Thymus (tissue), 11 donors: ENCODE measurements at regions not wholly inside any gene's neighbourhood (a gene's known extent, or its start where the extent isn't known, plus 50 kb on each side); places are given as distances from the start of the nearest gene placed in this dataset.

Experiments used
- DNase-seq, 9 donors: peaks; one replicate each; pipeline ENCODE4 v3.0.0-alpha.2; 2013; ENCODE audit warnings: low spot score in 9 of 9, low read depth in 6 of 9, missing footprints in 1 of 9
- H3K27ac ChIP-seq, 2 donors: one replicate each; pipeline ENCODE4 v1.5.1; 2013; ENCODE audit warnings: control low read depth in 1 of 2, low read depth in 1 of 2, low read length in 1 of 2, mild to moderate bottlenecking in 1 of 2, moderate library complexity in 1 of 2
- H3K27me3 ChIP-seq, 2 donors: one replicate each; pipeline ENCODE4 v1.5.1; 2013; ENCODE audit warnings: low read length in 1 of 2; ENCODE audit not compliant: control insufficient read depth in 2 of 2, insufficient read depth in 1 of 2
- H3K36me3 ChIP-seq, 2 donors: one replicate each; pipeline ENCODE4 v1.5.1; 2013; ENCODE audit warnings: low read length in 1 of 2, mild to moderate bottlenecking in 1 of 2, moderate library complexity in 1 of 2; ENCODE audit not compliant: control insufficient read depth in 2 of 2, insufficient read depth in 2 of 2
- H3K4me1 ChIP-seq, 2 donors: one replicate each; pipeline ENCODE4 v1.5.1; 2013; ENCODE audit warnings: low read length in 2 of 2; ENCODE audit not compliant: control insufficient read depth in 2 of 2, insufficient read depth in 2 of 2
- H3K4me3 ChIP-seq, 2 donors: one replicate each; pipeline ENCODE4 v1.5.1; 2013; ENCODE audit warnings: low read length in 2 of 2, control low read depth in 1 of 2, mild to moderate bottlenecking in 1 of 2
- H3K9me3 ChIP-seq, 2 donors: one replicate each; pipeline ENCODE4 v1.5.1; 2013; ENCODE audit warnings: low read length in 1 of 2, mild to moderate bottlenecking in 1 of 2; ENCODE audit not compliant: control insufficient read depth in 2 of 2, insufficient read depth in 1 of 2
- WGBS: extraction: QIAGEN DNeasy Blood & Tissue Kit; methylation state at CpG from one replicate; pipeline ENCODE4 v1.1.7; 2013; 5-methylcytosine and 5-hydroxymethylcytosine counted together
- donor health status: healthy.

DNA sequence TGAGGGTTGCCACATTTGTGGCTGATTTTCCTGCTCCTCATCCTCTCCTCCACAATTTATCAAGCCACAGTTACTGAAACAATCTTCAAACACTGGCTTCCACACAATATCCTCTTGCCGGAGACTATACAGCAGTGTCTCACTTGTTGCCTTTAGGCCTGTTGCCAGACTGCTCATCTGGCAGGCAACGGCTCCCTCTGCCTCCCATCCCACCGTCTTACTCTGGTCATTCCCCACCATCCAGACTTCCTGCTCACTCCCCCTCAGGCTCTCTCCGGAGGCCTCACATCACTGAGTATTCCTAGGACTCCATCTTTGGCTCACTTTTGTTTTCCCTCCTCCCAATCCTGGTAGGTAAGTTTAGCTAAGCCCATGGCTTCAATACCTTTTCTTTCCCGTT lies 301.9 kb downstream of the IL20RB start:
- Histone ChIP-seq H3K4me3 (no peak overlapping the region), H3K4me1 (no peaks in the 10 kb centered on the region), H3K27me3 (no peaks in the 10 kb centered on the region), H3K36me3 (no peaks in the 10 kb centered on the region), H3K9me3 (no peaks in the 10 kb centered on the region), H3K27ac (no peak overlapping the region)
- no peak for DNase-seq
- 47% methylated on average over 5 of the region's 5 CpGs for WGBS

DNA sequence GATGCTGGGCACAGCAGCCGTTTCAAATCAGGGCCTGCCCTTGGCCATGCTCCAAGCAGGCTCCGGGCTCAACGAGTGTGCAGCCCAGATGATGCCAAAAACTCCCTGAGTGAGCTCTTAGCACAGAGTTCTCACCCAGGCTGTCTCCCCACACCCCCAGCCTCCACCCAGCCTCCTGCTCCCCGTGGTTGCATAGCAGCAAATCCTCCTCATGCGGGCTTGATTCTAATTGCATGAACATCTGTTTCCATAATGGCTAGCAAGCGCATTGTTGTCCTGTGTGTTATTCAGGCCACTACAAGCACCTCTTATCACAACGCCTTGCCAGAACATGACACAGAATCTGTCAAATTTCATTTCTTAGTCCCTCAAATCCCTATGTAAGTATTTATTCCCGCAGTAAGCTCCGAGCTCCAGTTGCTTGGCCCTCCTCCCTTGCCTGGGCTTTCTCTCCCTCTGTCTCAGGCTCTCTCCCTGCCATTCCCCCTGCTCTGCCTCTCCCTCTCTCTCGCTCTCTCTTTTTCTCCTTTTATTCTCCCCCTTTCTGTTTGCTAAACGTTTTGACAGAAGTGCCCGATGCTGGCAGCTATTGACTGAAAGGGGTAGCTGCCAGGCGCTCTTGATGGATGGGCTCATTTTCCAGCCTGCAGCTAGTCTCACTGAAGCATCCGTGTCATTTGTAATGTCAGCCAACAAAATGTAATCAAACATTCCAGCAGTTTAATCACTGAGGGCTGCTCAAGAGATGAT lies 306.5 kb downstream of the IL20RB start:
- Histone ChIP-seq H3K9me3 (no peaks in the 10 kb centered on the region), H3K4me3 (no peak overlapping the region), H3K27ac (no peak overlapping the region), H3K27me3 (no peaks in the 10 kb centered on the region), H3K36me3 (no peaks in the 10 kb centered on the region), H3K4me1 (no peaks in the 10 kb centered on the region)
- WGBS = 66% methylated on average over 14 of the region's 14 CpGs
- no peak for DNase-seq

DNA sequence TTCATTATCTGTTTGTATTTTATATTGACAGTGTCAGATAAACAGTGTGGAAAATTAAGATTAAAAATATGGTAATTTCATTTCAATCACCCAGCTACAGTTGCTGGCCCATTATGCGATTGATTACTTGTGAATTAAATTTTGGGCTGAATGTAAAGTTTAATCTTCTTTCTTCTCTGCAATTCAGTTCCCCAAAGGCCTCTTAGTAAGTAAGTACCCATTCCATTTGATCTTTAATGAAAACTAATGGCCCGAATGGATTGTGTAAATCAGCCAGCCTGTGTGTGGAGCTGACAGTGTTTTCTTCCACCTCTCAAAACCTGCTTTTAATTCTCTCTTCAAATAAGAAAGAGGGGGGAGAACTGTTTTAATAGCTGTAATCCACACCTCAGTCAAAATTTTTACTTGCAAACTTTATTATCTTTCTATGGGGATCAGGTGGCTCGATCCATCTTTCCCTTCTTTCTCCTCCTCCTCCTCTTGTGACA lies 307.1 kb downstream of the IL20RB start:
- no peak overlapping the region for H3K27ac ChIP-seq

DNA sequence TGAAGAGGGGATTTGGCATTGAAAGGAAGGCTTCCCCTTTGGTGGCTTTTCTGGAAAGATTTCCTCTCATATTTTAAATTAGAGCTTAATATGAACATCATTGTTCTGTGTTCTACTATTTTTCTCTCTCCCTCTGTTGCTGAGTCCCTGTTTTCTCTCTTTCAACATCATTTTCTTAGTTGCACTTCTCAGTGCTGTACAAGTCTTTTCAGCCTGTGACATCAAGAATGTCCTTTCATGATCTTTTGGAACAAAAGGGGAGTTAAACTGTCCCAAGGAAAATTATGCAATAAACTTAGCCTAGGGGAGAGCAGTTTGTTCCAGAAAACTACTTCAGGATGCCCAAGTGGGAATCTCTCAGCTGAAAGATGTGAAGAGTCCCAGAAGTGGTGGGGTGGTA lies 325.1 kb downstream of the IL20RB start:
- no peaks in the 10 kb centered on the region for H3K36me3 ChIP-seq
- DNase-seq = no peak
- H3K27me3 ChIP-seq = no peaks in the 10 kb centered on the region
- no peaks in the 10 kb centered on the region for H3K4me1 ChIP-seq
- H3K4me3 ChIP-seq = no peak overlapping the region
- no peaks in the 10 kb centered on the region for H3K9me3 ChIP-seq
- H3K27ac ChIP-seq = no peak overlapping the region

More for the DNA sequence above, 307.1 kb downstream of the IL20RB start:
- no peaks in the 10 kb centered on the region for H3K4me1 ChIP-seq
- 92% methylated on average over 3 of the region's 3 CpGs for WGBS
- no peaks in the 10 kb centered on the region for H3K36me3 ChIP-seq
- H3K9me3 ChIP-seq = no peaks in the 10 kb centered on the region
- H3K27me3 ChIP-seq = no peaks in the 10 kb centered on the region
- DNase-seq = no peak
- H3K4me3 ChIP-seq = no peak overlapping the region

DNA sequence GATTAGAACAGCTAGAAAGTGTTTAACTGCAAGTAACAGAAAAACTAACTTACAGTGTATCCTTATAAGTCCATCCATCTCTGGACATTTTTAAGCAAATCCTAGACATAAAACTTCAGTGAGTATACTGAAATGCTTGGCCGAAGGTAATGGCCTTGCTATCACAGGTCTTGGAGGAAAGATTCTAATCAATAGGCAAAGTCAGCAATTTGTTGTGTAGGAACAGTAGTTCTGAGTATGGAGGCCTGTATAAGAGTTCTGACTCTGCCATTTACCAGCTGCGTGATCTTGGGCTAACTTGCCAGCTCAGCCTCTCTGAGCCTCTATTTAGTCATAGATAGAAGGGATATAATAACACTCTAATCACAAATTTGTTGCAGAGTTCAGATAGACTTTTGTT lies 328.1 kb downstream of the IL20RB start:
- Histone ChIP-seq H3K27me3 (no peaks in the 10 kb centered on the region), H3K27ac (no peak overlapping the region), H3K36me3 (no peaks in the 10 kb centered on the region), H3K9me3 (no peaks in the 10 kb centered on the region), H3K4me3 (no peak overlapping the region), H3K4me1 (no peaks in the 10 kb centered on the region)
- 97% methylated on average over 2 of the region's 2 CpGs for WGBS
- no peak for DNase-seq

DNA sequence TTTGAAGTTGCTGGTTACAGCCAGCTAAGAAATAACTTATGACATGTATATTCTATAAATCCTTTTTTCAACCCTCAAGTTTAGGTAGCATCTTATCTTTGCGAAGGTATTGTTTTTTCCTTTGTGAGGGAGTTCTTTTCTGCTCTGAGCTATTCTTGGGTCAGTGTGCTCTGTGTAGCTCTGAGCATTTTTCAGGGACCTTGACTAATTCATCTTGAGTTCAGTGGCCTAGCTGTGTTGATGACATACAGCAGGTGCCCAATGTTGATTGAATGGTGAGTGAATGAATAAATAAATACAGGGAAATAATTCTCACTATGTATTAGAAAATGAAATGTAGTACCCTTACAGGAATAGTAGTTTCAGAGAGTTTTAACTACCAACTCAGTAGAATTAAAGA lies 335.3 kb downstream of the IL20RB start:
- H3K9me3 ChIP-seq = no peaks in the 10 kb centered on the region
- H3K27ac ChIP-seq = no peak overlapping the region
- 99% methylated on average over 1 of the region's 1 CpG for WGBS
- no peaks in the 10 kb centered on the region for H3K27me3 ChIP-seq
- H3K4me3 ChIP-seq = no peak overlapping the region
- H3K36me3 ChIP-seq = no peaks in the 10 kb centered on the region
- H3K4me1 ChIP-seq = no peaks in the 10 kb centered on the region
- no peak for DNase-seq

DNA sequence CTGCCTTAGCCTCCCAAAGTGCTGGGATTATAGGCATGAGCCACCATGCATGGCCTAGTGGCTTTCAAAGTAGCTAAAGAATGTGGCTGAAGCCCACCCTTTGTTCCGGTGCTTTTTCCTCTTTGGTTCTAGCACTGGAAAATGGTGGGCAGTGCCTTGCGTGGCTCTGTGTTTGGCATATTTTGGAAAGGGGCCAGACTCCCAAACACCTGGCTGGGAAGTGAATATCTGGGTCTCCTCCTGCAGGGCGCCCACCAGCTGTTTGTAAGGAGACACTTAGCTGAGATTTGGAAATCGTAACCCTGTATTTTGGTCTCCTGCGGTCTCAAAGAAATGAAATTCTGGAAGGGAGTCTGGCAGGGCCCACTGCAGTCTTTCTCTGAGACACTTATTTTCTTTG lies 336.4 kb downstream of the IL20RB start:
- Histone ChIP-seq H3K27ac (no peak overlapping the region), H3K36me3 (no peaks in the 10 kb centered on the region), H3K4me1 (no peaks in the 10 kb centered on the region), H3K4me3 (no peak overlapping the region), H3K9me3 (no peaks in the 10 kb centered on the region), H3K27me3 (no peaks in the 10 kb centered on the region)
- DNase-seq = no peak
- WGBS = 86% methylated on average over 5 of the region's 5 CpGs

DNA sequence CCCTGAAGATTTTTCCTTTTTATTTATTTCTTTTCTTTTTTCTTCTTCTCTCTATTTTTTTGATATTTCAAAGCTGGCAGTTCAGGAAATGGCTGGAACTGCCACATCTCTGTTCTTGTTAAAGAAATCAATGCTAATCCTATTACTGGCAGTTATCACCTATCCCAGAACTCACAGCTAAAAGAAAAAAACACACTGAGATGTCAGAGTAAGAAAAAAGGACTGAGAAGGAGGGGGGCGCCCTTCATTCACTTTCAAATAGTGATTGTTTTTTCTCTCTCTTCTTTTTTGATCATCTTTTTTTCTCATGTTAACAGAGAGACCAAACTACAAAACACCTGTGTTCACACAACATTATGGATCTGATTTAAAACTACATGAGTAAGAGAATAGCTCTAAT lies 337.1 kb downstream of the IL20RB start:
- Histone ChIP-seq H3K9me3 (no peaks in the 10 kb centered on the region), H3K27me3 (no peaks in the 10 kb centered on the region), H3K27ac (no peak overlapping the region), H3K4me1 (no peaks in the 10 kb centered on the region), H3K36me3 (no peaks in the 10 kb centered on the region), H3K4me3 (no peak overlapping the region)
- no peak for DNase-seq
- 53% methylated on average over 1 of the region's 1 CpG for WGBS

DNA sequence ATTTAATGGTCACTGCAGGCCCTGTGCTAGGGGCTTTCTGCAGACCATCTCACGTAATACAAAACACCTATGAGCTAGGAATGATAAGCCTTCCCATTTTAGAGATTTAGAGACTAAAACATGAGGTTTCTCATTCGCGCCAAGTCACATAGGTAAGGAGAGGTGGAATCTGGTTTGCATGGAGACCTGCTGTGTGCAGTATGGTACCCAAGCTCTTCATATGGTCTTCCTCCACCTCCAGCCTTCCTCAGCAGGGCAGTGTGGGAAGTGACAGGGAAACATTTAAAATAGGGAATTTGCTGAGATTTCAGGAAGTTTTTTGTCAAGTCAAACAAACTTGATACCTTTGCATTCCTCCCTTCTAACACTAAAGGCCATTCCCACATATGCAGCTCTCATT lies 337.6 kb downstream of the IL20RB start:
- Histone ChIP-seq H3K9me3 (no peaks in the 10 kb centered on the region), H3K4me1 (no peaks in the 10 kb centered on the region), H3K27ac (no peak overlapping the region), H3K4me3 (no peak overlapping the region), H3K27me3 (no peaks in the 10 kb centered on the region), H3K36me3 (no peaks in the 10 kb centered on the region)
- 89% methylated on average over 3 of the region's 3 CpGs for WGBS
- no peak for DNase-seq
